ENCODE measurements at regions not wholly inside any gene's neighbourhood (a gene's known extent, or its start where the extent isn't known, plus 50 kb on each side); places are given as distances from the start of the nearest gene placed in this dataset.
"Not testable (repeated sequence)": the region's sequence is repeated elsewhere in the genome, so short reads cannot be mapped to it uniquely, and the experiment has no call there.

DNA sequence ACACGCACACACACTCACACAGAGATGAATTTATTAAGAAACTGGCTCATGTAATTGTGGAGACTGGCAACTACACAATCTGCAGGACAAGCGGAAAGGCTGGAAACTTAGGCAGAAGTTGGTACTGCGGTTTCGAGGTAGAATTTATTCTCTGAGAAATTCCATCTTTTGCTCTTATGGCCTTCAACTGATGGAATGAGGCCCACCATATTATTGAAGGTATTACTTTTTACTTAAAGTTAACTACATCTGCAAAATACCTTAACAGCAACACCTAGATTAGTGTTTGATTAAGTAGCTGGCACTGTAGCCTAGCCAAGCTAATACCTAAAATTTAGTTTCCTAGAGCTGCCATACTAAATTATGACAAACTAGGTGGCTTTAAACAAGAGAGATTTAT lies 384.0 kb upstream of the UBE2E3 start:
- no peak for DNase-seq

DNA sequence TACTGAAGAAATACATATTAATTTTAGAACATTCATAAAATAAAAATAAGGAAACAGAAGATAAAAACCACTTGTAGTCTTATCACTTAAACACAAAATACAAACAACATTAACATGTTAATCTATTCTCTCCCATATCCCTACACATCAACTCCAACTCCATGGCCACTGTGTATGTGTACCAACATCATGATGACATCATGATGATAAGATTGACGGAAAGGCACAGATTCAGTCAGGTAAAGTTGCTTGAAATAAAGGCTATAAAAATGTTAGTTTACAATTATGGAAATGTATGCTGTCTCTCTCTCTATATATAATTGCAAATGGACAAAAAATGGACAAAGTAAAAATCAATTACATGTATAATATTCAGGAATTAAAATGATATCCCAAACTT lies 388.5 kb upstream of the UBE2E3 start:
- no peak for DNase-seq

DNA sequence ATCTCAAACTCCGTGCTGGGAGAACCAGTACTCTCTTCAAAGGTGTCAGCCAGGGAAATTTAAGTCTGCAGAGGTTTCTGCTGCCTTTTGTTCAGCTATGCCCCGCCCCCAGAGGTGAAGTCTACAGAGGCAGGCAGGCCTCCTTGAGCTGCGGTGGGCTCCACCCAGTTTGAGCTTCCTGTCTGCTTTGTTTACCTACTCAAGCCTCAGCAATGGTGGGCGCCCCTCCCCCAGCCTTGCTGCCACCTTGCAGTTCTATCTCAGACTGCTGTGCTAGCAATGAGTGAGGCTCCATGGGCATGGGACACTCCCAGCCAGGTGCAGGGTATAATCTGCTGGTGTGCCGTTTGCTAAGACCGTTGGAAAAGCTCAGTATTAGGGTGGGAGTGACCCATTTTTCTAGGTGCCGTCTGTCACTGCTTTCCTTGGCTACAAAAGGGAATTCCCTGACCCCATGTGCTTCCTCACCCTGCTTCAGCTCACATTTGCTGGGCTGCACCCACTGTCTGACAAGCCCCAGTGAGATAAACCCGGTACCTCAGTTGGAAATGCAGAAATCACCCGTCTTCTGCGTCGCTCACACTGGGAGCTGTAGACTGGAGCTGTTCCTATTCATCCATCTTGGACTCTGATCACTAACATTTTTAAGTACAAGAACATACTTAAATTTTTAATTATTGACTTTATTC lies 389.2 kb upstream of the UBE2E3 start:
- DNase-seq, result not testable (repeated sequence)

DNA sequence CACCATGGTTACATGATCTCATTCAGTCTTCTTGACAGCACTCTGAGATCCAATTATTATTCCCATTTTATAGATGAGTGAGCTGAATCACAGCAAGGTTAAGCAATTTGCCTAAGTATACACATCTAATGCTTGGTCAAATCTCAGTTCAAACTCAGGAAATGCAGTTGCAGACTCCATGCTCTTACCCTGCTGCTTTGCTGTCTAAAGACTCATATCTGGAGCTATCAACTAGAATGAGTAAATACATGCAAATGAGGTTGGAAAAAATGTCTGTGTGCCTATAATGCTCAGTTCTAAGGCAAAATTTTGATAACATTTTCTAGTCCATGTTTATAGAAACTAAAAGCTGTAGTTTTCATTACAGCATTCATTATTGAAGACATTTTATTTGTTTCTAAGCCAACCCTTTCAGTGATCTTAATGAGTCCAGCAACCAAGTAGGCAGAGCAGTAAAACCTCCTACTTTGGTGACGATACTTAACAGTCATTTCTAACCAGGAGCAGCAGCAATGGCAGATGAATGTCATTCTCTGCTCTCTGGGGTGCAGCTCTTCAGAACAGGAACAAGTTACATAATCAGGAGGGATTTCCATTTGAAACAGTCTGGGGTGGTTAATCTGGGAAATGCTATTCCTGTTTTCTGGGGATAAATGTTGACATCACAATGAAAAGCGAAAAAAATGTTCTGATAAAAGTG lies 396.8 kb upstream of the UBE2E3 start:
- peak; percentile 1 for DNase-seq

DNA sequence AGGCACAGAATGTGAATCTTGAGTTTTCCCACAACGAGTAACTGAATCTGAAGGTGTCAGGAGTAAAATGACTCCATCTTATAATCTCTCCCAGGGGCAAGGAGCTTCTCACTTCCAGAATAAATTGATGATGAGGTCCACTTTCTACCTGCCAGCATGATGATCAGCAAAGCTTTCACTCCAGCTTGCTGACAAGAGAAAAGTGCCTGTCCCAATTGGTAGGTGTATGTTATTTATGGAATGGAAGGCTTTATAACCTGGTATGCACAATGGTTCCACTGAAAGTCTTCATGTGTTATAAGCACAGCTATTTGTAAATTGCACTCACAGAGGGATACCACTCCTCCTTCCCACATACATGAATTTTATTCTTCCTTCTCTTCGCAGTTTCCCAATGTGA lies 401.0 kb upstream of the UBE2E3 start:
- no peak for DNase-seq

DNA sequence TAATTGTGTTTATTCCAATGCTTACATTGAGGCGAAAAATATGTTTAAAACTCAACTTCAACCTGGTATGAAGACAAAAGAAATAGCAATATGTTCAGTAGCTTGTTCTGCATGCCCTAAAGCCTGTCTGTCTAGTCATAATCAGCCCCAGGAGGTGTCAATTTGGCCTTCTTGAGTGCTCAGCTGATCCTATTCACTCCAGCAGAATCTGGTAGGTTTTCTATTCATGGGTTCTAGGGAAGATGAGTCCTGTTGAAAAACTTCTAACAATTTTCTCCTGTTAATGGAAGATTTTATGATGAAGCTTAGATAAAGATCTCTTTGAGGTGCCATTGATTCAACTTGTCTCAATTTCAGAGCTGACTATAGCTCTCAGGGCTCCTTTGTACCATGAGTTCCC lies 402.0 kb upstream of the UBE2E3 start:
- no peak for DNase-seq

DNA sequence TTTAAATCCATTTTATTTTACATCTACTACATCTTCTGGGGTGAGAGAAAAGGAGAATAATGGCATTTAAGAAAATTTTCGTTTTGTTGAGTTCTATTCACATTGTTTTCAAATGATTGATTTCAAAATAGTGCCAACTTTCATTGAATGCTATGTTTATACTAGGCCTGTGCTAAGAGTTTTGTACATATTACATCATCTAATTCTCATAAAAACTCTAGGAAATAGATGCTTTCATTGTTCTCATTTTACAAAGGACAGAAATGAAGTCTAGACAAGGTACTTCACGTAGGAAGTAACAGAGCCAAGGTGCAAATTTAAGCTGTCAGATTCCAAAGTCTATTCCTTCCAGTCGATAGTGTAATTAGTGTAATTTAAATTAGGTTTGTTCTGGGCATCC lies 402.8 kb upstream of the UBE2E3 start:
- DNase-seq, result no peak

DNA sequence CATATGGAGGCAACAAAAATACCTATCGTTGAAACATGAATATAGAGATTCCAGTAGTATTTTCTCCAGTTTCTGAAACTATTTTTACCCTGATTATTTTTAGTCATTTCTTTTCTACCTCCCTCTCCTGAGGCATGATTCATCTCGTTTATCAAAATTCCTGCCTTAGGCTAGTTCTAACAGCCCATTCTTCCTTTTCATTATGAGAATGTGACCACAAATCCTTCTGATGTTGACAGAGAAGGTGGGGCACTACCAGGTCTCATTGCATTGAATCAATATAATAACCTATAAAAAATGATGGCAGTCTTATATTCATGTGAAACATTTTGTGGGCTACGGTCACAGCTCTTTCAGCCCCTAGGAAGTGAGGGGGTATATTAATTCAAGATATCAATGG lies 406.5 kb upstream of the UBE2E3 start:
- no peak for DNase-seq

DNA sequence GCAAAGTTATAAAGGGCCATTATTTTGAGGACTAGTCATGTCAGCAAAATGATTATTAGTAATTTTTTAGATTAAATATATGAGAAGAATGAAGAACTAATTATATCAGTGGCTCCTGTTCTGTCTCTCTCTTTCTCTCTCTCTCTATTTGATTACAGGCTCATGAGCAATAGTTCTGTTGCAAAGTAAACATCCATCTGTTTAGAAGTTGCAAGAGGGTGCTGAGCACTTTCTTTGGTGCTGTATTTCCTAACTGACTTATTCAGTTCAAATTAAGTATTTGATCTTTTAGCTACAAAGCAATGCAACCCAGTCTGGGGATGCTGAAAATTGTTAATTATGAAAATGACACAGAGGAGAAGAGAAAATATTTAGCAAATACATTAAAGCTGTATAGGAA lies 408.1 kb upstream of the UBE2E3 start:
- DNase-seq, result no peak

DNA sequence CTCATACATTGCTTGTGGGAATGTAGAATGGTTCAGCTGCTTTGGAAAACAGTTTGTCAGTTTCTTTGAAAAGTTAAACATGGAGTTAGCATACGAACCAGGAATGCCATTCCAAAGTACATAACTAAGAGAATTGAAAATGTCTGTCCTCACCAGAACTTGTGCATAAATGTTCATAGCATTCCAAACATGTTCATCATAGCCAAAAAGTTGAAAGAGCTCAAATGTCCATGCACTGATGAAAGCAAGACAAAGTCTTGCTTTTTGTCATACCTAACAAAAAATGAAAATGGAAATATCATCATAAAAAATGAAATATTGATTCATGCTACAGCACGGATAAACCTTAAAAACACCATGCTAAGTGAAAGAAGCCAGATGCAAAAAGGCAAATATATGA lies 408.8 kb upstream of the UBE2E3 start:
- DNase-seq, result no peak

DNA sequence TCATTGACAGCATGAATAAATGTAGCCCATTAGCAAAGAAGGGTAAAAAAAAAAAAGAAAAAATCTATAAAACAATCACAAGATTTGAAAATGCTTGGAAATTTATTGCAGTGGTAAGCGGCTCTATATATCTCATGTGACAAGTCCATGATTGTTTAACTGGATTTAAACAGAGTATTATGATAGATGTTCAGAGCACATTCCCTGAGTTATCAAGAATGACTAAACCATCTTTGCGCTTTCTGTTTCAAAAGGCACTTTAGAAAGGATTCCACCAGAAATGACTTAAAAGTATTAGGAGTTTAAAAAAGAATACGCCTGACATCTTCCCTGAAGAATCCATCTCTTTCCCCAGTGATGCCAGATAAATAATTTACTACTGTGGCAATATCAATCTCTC lies 409.5 kb upstream of the UBE2E3 start:
- DNase-seq, result no peak

DNA sequence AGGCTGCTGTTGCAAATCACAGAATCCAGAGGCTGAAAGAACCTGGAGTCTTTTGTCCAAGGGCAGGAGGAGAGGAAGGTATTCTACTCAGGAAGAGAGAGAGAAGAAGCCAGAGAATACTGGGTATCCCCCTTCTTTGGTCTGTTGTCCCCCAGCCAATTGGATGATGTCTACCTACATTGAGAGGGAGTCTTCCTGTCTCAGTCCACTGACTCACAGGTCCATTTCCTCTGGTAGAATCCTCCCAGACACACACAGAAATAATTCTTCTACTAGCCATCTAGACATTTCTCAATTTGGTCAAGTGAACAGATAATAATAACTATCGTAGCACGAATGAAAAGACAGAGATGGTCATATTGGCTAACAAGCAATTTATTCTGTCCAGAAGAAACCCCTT lies 416.4 kb upstream of the UBE2E3 start:
- no peak for DNase-seq

DNA sequence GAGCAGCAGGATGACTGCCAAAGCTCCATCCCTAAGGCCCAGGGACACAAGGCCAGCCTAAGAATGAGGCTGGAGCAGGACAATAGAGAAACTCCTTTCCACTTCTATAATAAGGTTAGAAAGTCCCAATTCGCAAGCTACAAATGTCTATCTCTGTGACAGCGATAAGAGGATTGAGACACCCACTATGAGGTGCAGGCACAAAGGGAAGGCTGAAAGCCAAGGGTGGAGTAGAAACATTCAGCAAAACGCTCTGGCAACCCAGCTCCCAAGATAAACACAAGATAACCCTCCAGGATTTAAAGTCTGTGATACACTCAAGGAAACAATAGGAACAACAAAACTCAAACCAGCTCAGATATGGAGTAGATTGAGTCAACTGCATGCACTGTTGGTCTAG lies 418.0 kb upstream of the UBE2E3 start:
- DNase-seq, result no peak

DNA sequence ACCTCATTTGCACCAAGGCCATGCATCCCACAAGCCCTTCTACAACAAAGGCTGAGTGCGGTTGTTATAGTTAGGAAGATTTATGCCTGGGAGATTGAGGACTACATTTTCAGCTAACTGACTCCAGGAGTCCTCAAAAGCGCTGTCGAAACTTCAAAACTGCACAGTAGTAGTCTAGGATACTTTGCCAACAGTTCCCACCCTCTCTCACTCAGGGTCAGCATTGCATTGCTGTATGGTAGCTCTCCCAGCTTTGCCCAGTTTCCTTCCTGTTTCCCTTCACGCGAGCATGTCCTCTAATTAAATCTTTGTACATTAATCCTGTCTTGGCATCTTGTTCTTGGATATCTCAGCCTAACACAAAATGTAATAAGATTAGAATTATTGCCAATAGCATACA lies 420.6 kb upstream of the UBE2E3 start:
- DNase-seq, result peak; percentile 52

DNA sequence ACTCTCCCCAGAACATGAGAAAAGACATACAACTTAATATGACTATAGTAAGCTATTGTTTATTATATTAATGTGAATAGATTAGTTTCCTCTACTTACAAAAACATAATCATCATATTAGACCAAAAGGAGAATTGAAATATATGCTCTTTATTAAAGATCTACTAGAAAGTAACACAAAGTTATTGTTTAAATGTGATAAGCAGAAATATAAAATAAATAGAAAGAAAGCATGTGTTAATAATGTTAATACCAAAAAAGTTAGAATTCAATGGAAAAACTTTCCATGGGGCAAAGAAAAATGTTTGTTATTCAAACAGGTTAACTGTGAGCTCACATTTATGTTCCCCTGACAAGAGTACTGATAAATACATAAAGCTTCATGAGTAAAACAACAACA lies 421.4 kb upstream of the UBE2E3 start:
- no peak for DNase-seq

DNA sequence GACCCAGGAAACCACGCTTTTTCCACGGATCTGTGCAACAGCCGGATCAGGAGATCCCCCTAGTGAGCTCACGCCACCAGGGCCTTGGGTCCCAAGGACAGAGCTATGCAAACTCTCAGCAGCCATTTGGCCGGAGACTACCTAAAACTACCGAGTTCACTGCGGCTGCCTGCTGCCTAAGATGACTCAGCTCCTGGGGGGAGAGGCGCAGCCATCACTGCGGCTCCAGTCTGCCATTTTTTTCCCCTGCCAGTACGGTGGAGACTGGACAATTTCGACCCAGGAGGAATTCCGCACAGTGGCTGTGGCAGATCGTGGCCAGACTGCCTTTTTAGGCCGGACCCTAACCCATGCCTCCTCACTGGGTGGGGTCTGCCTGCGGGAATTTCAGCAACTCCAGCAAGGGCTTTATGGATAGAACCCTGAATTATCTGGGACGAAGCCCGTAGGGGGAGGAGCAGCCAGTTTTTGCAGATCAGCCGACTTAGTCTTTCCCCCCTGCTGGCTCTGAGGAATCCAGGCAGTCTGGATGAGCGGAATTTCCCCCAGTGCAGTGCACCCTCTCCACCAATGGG lies 424.9 kb upstream of the UBE2E3 start:
- DNase-seq, result no peak

DNA sequence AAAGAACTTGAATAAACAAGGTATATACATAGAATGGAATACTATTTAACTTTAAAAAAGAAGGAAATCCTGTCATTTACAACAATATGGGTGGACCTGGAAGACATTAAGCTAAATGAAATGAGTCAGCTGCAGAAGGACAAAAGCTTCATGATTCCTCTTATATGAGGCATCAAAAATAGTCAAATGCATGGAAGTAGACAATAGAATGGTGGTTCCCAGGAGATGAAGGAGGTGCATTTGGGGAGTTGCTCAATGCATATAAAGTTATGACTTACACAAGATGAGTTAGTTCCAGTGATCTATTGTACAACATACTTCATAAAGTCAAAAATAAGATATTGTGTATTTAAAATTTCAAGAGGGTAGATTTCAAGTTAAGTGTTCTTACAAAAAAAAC lies 426.1 kb upstream of the UBE2E3 start:
- no peak for DNase-seq

DNA sequence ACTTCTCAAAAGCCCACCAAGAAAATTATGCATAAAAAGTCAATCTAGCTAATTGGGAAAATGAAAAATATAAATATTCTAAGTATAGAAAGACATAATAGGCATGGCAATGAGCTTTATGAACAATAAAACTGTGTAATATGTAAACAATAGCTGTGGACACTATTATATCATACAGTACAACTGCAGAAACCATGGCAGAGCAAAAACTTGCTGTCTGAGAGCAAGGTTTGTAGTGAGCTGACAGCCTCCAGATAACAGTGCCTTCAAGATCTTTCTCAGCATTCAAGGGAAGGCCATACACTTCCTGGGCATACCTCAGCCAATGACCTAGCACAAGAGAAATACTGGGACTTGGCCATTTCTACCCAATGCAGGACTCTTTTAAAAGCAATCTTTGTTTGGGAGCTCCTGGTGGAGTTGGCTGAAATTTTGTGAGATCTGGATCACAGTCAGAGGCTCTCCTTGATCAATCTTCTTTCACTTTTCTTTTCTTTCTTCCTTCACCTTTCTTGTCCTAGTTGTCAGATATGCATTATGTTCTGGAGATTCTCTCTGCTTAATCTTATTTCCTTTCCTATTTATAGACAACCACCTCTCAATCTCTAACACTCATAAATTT lies 427.2 kb upstream of the UBE2E3 start:
- DNase-seq, result no peak

DNA sequence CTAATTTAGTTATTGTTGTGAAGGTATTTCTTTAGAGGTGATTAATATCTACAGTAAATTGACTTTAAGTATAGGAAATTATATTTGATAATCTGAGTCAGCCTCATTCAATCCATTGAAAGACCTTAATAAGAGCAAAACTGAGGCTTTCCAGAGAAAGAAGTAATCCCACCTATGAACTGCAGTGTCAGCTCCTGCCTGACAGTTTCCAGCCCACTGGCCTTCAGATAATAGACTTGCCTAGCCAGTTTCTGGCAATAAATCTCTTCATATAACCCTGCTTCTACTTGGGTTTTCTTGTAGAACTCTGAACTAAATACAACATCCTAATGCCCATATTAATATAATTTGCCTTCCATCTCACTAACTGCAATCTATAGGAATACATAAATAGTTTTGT lies 437.9 kb upstream of the UBE2E3 start:
- no peak for DNase-seq

DNA sequence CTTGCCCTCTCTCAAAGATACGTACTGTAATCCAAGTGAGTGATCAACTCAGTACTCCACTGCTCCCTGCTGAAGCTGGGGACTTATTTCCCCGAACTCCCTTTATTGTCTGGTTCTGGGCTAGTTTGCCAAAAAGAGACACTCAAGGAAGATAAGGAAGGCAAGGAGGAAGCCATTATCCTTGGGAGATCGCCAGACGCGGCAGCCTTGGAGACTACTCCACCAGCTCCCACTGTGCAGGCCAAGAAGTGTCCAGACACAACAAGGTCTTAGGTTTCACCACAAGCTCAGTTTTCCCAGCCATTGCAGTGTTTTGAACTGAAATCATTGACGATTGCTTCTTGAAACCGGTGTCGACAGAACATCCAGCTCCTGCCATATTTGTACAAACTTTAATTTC lies 439.6 kb upstream of the UBE2E3 start:
- DNase-seq, result no peak

DNA sequence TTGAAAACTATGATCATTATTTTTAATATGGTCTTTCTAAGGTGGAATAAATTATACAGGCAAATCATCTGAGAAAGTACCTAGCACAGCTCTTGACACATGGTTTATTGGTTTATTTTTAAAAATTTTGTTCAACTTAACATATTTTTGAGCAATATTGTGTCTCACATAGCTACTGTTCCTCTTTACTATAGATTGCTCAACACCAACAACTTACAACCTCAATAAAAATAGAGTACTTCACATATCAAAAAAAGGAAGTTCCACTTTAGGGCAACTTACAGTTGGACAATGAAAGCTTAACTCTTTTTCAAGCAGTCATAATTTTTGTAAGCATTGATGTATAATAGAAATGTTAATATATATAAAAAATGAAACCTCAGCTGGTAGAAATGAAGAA lies 440.9 kb upstream of the UBE2E3 start:
- peak; percentile 96 for DNase-seq

DNA sequence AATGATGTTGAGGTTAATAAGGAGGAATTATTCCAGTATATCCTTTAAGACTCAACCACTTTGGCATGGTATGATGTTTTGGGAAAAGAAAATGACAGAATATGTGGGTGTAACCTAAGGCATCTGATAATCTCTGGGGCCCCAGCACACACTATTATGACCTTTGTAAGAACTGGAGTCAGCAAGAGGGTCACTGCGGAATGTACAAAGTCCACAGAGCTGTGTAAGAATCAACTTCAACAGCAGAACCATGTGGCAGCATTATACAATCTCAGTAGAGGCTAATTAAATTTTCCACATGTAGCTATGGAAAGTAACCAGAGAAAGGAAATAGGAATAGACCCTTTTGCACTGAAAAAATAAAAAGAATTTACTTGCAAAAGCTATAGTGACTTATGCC lies 445.1 kb upstream of the UBE2E3 start:
- no peak for DNase-seq

DNA sequence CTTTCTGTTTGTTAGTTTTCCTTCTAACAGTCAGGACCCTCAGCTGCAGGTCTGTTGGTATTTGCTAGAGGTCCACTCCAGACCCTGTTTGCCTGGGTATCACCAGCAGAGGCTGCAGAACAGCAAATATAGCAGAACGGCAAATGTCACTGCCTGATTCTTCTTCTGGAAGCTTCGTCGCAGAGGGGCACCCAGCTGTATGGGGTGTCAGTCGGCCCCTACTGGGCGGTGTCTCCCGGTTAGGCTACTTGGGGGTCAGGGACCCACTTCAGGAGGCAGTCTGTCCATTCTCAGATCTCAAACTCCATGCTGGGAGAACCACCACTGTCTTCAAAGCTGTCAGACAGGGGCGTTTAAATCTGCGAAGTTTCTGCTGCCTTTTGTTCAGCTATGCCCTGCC lies 448.6 kb upstream of the UBE2E3 start:
- not testable (repeated sequence) for DNase-seq

DNA sequence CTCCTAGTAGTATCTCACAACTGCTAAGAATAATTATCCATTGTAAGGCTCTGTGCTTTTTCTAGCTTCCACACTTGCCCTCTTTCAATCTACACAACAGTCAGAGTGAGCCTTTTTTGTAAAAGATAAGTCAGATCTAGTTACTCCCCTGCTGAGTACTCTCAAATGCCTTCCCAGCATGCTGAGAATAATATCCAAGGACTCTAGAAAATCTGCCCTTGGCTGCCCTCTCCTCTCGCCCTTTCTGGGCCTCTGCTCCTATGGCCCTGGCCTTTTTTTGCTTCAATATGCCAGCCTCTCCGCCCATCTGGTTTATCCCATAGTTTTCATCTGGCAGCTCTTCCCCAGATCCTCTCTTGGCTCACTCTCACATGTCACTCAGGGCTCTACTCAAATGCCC lies 455.9 kb upstream of the UBE2E3 start:
- no peak for DNase-seq
